WTC11 (cell line): ENCODE measurements at regions not wholly inside any gene's neighbourhood (a gene's known extent, or its start where the extent isn't known, plus 50 kb on each side); places are given as distances from the start of the nearest gene placed in this dataset.

Experiments used
- ARID4B ChIP-seq: sonication (generic); formaldehyde crosslinking; IDR thresholded peaks from 2 replicates; pipeline ENCODE4 v1.8.0; 2023; ENCODE audit warnings: missing genetic modification reagents, mild to moderate bottlenecking, borderline replicate concordance
- CTCF ChIP-seq: fragments of 200-600 bp; IDR thresholded peaks from 2 replicates; pipeline ENCODE4 v1.8.0; 2022; ENCODE audit warnings: antibody characterized with exemption
- FOXP1 ChIP-seq: sonication (generic); formaldehyde crosslinking; IDR thresholded peaks from 2 replicates; pipeline ENCODE4 v1.8.0; 2022; ENCODE audit warnings: missing genetic modification reagents, mild to moderate bottlenecking, moderate library complexity, borderline replicate concordance

- TF ChIP-seq CTCF: no peak
- TF ChIP-seq ARID4B: no peak
- no peak for TF ChIP-seq FOXP1
These were observed 99.9 kb upstream of the ZNF32 start for GRCh38 chr10:43748560-43748959.
